CD4-positive, alpha-beta T cell (primary cell): ENCODE measurements at regions not wholly inside any gene's neighbourhood (a gene's known extent, or its start where the extent isn't known, plus 50 kb on each side); places are given as distances from the start of the nearest gene placed in this dataset.

ENCODE experiments used
- ATAC-seq: fragments of 200-7000 bp; cut with Tn5 transposase; one replicate; pipeline ENCODE4 v1.10.0; 2022; ENCODE audit warnings: mild to moderate bottlenecking; ENCODE audit not compliant: poor library complexity
- CTCF ChIA-PET: fragments of 350-600 bp; sonication (Branson Sonifier 250); formaldehyde crosslinking; loops from one replicate; lab custom pipeline; 2021; ENCODE audit warnings: antibody characterized with exemption, inconsistent platforms; lab: Charles Lee
- POLR2A ChIA-PET: fragments of 350-600 bp; sonication (Branson Sonifier 250); formaldehyde crosslinking; loops from one replicate; lab custom pipeline; 2021; ENCODE audit warnings: antibody characterized with exemption, inconsistent platforms; lab: Charles Lee
- DNase-seq, 14 experiments: peaks; one replicate each; pipeline ENCODE4 v3.0.0-alpha.2; 2013 to 2020; ENCODE audit warnings: mixed read lengths in 2 of 14
- H3K27ac ChIP-seq, 2 donors: one replicate each; pipeline versions ENCODE4 v1.5.1 to v1.7.0; 2013; ENCODE audit warnings: low read length in 2 of 2, low read depth in 1 of 2, mild to moderate bottlenecking in 1 of 2
- H3K27me3 ChIP-seq, 2 experiments: 1 replicate in 1 of 2; 2 replicates in 1 of 2; pipeline versions ENCODE4 v1.6.1 to v1.7.0; 2013; ENCODE audit warnings: low read length in 2 of 2, control low read depth in 1 of 2, mild to moderate bottlenecking in 1 of 2, moderate library complexity in 1 of 2; ENCODE audit not compliant: insufficient read depth in 2 of 2, control insufficient read depth in 1 of 2
- H3K36me3 ChIP-seq: one replicate; pipeline ENCODE4 v1.6.1; 2013; ENCODE audit warnings: low read length, control low read depth; ENCODE audit not compliant: insufficient read depth
- H3K4me1 ChIP-seq: one replicate; pipeline ENCODE4 v1.6.1; 2013; ENCODE audit warnings: low read length, control low read depth; ENCODE audit not compliant: insufficient read depth
- H3K4me3 ChIP-seq: one replicate; pipeline ENCODE4 v1.5.1; 2013; ENCODE audit warnings: mild to moderate bottlenecking, low read length, moderate library complexity
- H3K9me3 ChIP-seq, 2 experiments: 1 replicate in 1 of 2; 2 replicates in 1 of 2; pipeline versions ENCODE4 v1.6.1 to v1.7.0; 2013; ENCODE audit warnings: low read length in 2 of 2, mild to moderate bottlenecking in 2 of 2, control low read depth in 1 of 2, moderate library complexity in 1 of 2; ENCODE audit not compliant: control insufficient read depth in 1 of 2, insufficient read depth in 1 of 2
- H3K27ac Mint-ChIP-seq: one replicate; pipeline ENCODE4 v1.8.0; 2020; ENCODE audit warnings: mixed read lengths
- H3K27me3 Mint-ChIP-seq: one replicate; pipeline ENCODE4 v1.8.0; 2021; ENCODE audit warnings: mixed read lengths
- H3K36me3 Mint-ChIP-seq: one replicate; pipeline ENCODE4 v1.8.0; 2021; ENCODE audit warnings: low read depth, mixed read lengths
- H3K4me1 Mint-ChIP-seq: one replicate; pipeline ENCODE4 v1.8.0; 2021; ENCODE audit warnings: low read depth, mixed read lengths
- H3K4me3 Mint-ChIP-seq: one replicate; pipeline ENCODE4 v1.8.0; 2020; ENCODE audit warnings: mild to moderate bottlenecking, mixed read lengths
- H3K9me3 Mint-ChIP-seq: one replicate; pipeline ENCODE4 v1.8.0; 2020; ENCODE audit warnings: mixed read lengths
- intact Hi-C, 2 experiments: fragments of 100-400 bp; cut with DNase I in 1 of 2; cut with micrococcal nuclease in 1 of 2; formaldehyde crosslinking; loops; one replicate each; pipeline versions ENCODE4 v1.15.1 to v1.9.0; 2023 to 2025; cut with DNase I, micrococcal nuclease
- TF ChIP-seq, protein P1 (sequence below): fragments of 200-600 bp; IDR thresholded peaks from one replicate; pipeline ENCODE4 v1.8.0; 2022; ENCODE audit warnings: antibody characterized with exemption, mild to moderate bottlenecking

GRCh38 chr20:5492937-5493336 lies 117.9 kb downstream of the GPCPD1 start:
- Mint-ChIP-seq H3K27ac (no peak overlapping the region), H3K9me3 (no peaks in the 10 kb centered on the region), H3K36me3 (no peaks in the 10 kb centered on the region), H3K4me1 (no peaks in the 10 kb centered on the region), H3K4me3 (no peak overlapping the region), H3K27me3 (peaks cover 13% of the 10 kb centered on the region)
- H3K36me3 ChIP-seq, result no peaks in the 10 kb centered on the region
- DNase-seq (no peak), ATAC-seq (no peak)
- TF ChIP-seq, protein P1, sequence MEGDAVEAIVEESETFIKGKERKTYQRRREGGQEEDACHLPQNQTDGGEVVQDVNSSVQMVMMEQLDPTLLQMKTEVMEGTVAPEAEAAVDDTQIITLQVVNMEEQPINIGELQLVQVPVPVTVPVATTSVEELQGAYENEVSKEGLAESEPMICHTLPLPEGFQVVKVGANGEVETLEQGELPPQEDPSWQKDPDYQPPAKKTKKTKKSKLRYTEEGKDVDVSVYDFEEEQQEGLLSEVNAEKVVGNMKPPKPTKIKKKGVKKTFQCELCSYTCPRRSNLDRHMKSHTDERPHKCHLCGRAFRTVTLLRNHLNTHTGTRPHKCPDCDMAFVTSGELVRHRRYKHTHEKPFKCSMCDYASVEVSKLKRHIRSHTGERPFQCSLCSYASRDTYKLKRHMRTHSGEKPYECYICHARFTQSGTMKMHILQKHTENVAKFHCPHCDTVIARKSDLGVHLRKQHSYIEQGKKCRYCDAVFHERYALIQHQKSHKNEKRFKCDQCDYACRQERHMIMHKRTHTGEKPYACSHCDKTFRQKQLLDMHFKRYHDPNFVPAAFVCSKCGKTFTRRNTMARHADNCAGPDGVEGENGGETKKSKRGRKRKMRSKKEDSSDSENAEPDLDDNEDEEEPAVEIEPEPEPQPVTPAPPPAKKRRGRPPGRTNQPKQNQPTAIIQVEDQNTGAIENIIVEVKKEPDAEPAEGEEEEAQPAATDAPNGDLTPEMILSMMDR, result no peak
- no peaks in the 10 kb centered on the region for H3K4me1 ChIP-seq
- no peaks in the 10 kb centered on the region for H3K9me3 ChIP-seq
- ChIA-PET CTCF (no interaction called here), POLR2A (no interaction called here)
- H3K4me3 ChIP-seq, result no peak overlapping the region
- peaks cover 0 to 2% of the 10 kb centered on the region in 2 experiments for H3K27me3 ChIP-seq
- H3K27ac ChIP-seq, result no peak overlapping the region
- intact Hi-C loops, result no loop called here

- H3K36me3 Mint-ChIP-seq, result no peaks in the 10 kb centered on the region
- no peaks in the 10 kb centered on the region for H3K36me3 ChIP-seq
- H3K4me1 ChIP-seq, result no peaks in the 10 kb centered on the region
- no peak overlapping the region for H3K27ac ChIP-seq
- intact Hi-C loops, result no loop called here
- no peak overlapping the region for H3K4me3 Mint-ChIP-seq
- peaks cover 28% of the 10 kb centered on the region for H3K27me3 Mint-ChIP-seq
- no peaks in the 10 kb centered on the region for H3K9me3 ChIP-seq
- POLR2A ChIA-PET, result no interaction called here
- ATAC-seq (no peak), DNase-seq (no peak)
- H3K27ac Mint-ChIP-seq, result no peak overlapping the region
- H3K9me3 Mint-ChIP-seq, result no peaks in the 10 kb centered on the region
- H3K4me1 Mint-ChIP-seq, result peaks cover 7% of the 10 kb centered on the region
- TF ChIP-seq, protein P1, result no peak
- peaks cover 0 to 2% of the 10 kb centered on the region in 2 experiments for H3K27me3 ChIP-seq
- H3K4me3 ChIP-seq, result no peak overlapping the region
- CTCF ChIA-PET, result no interaction called here
These were observed 119.4 kb downstream of the GPCPD1 start for GRCh38 chr20:5491455-5491854.

- Histone ChIP-seq H3K36me3 (no peaks in the 10 kb centered on the region), H3K4me3 (no peak overlapping the region), H3K9me3 (no peaks in the 10 kb centered on the region), H3K4me1 (no peaks in the 10 kb centered on the region), H3K27me3 (peaks cover 0 to 4% of the 10 kb centered on the region in 2 experiments), H3K27ac (no peak overlapping the region)
- no peaks in the 10 kb centered on the region for H3K9me3 Mint-ChIP-seq
- H3K27ac Mint-ChIP-seq, result no peak overlapping the region
- peaks cover 7% of the 10 kb centered on the region for H3K4me1 Mint-ChIP-seq
- ChIA-PET CTCF (interaction anchor here (0.6 kb wide), 1 partner anchor 327 kb away, joined by 3 read pairs; no protein-coding TSS in a partner anchor), POLR2A (no interaction called here)
- ATAC-seq (no peak), DNase-seq (no peak)
- intact Hi-C loops, result no loop called here
- H3K27me3 Mint-ChIP-seq, result peaks cover 28% of the 10 kb centered on the region
- no peaks in the 10 kb centered on the region for H3K36me3 Mint-ChIP-seq
- no peak overlapping the region for H3K4me3 Mint-ChIP-seq
- TF ChIP-seq, protein P1, result no peak
These were observed 121.2 kb downstream of the GPCPD1 start for GRCh38 chr20:5489601-5490000.
